GM19328 (cell line): ENCODE measurements at regions not wholly inside any gene's neighbourhood (a gene's known extent, or its start where the extent isn't known, plus 50 kb on each side); places are given as distances from the start of the nearest gene placed in this dataset.

Experiments used
- ATAC-seq: cut with Tn5 transposase; IDR thresholded peaks from one replicate; pipeline ENCODE4 v1.9.1; 2021; ENCODE audit warnings: mild to moderate bottlenecking, moderate library complexity; ENCODE audit not compliant: unreplicated experiment

- ATAC-seq = no peak
These were observed 147.4 kb upstream of the FTMT start for GRCh38 chr5:121704291-121704690.

DNA sequence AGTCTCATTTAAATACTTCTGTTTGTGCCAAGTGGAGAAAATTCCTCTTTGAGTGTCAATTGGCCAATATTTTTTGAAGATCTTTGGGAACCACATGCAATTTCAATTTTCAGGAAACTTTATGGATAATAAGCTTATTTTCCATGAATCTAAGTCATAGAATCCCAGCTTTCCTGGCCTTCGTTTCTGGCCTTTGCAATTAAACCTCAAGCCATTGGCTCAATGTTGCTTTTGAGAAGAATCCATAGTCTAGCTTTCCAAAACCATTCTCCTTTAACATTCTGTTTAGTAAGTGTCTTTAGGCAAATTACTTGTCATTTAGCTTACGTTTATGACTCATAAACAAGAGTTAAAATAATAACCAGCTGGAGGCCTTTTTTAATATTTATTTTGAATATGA is 145.0 kb upstream of the FTMT start:
- ATAC-seq = no peak

GRCh38 chr5:121707178-121707577 is 144.5 kb upstream of the FTMT start:
- no peak for ATAC-seq

GRCh38 chr5:121711416-121711815 is 140.3 kb upstream of the FTMT start:
- no peak for ATAC-seq

DNA sequence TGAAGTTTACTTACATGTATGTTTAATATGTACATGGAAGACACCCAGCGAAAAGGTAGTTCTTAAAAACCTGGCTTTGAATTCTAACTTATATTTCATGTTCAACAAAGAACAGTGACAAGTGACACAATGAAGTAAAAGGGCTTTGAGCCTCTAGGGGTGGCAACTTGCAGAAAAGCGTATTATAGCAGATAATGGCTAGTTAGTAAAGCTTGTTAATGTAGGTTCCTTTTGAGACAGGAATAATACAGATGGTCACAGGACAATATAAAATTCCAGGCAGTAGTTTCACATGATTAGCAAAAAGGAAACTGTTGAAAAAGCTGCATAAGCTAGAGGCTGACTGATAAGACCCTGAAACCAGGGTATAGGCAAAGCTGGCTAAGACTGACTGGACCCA is 132.4 kb upstream of the FTMT start:
- no peak for ATAC-seq

- no peak for ATAC-seq
These were observed 126.2 kb upstream of the FTMT start for GRCh38 chr5:121725450-121725849.

GRCh38 chr5:121726991-121727390 is 124.7 kb upstream of the FTMT start:
- no peak for ATAC-seq

DNA sequence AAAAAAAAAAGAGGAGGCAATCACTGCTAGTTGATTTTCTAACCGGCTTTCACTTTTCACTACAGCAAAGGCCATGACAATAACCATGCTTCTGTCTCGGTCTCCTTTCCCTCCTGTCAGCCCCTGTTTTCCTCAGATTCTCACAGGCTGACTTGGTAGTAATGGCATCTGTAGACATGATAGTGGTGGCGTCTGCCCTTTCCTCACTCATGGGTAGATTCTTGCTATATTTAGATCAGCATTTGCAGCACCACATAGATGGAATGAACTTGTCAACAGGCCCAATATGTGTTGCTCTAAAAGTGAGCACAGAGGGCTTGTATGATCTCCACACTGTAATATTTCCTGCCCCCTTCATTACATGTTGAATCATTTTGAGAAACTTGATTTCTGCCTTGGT is 120.3 kb upstream of the FTMT start:
- ATAC-seq = no peak

DNA sequence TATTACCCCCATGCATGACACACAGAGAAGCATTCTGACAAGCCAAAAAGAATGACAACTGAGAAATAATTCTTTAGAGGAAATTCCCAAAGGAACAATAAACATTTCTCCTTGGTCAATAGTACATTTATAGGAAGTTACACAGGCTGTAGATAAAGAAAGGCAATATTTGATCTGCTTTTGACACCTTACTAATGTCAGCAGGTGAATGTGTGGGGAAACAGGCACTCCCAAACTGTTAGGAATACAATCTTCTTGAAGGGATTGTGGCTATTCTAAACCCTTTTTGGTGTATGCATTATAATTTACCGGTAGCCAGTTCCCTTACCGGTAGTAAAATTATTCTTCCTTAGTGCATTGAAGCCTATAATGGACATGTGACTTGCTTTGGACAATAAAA is 116.1 kb upstream of the FTMT start:
- no peak for ATAC-seq

- no peak for ATAC-seq
These were observed 114.6 kb upstream of the FTMT start for GRCh38 chr5:121737120-121737519.

DNA sequence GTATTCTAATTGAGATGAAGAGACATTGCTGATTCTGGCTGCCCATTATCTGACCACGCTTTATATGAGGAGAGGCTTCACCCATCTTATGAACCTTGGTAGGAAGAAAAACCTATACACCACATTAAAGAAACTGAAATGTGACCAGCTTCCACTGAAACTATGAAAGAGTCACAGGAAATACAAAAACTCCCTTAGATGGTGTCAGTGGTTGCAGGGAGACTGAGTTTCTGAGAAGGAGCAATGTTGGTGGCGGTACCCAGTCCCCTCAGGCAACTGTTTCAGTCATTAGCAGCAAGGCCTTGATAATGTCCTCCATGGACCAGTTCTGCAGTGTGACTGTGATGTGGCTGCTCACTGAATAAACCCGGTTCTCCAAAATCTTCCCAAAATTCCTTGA is 110.5 kb upstream of the FTMT start:
- no peak for ATAC-seq

DNA sequence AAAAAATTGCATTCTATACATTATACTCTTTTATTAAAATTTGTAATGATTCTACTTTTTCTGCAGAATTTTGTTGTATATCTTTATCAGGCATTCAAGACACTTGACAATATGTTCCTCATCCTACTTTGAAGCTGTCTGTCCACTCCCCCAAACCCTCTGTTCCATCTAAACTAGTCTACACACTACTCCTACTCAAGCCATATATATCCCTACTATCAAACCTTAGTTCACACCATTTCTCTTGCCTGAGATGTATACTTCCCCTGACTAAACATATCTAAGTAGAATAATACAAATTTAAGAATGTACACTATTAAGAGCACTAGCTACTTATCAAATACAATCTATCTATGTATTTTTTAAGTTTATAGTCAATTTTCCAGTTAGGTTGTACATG is 107.1 kb upstream of the FTMT start:
- no peak for ATAC-seq

DNA sequence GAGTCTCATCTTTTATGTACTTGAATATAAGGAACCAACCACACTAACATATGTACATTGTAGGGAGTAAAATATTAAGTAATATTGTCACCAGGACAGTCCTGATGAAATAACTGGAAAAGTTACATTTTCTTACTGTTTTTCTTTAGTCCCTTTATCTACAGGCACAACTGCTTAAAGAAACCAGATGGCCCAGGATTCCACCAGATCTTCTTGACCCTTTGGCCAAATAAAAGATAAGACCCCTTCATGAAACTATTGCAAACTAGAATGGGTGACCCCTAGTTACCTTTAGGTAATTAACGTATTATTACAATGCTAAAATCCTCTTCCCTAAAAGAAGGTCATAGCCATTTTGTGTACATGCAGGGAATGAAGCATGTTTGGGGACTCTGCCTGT is 106.3 kb upstream of the FTMT start:
- no peak for ATAC-seq

DNA sequence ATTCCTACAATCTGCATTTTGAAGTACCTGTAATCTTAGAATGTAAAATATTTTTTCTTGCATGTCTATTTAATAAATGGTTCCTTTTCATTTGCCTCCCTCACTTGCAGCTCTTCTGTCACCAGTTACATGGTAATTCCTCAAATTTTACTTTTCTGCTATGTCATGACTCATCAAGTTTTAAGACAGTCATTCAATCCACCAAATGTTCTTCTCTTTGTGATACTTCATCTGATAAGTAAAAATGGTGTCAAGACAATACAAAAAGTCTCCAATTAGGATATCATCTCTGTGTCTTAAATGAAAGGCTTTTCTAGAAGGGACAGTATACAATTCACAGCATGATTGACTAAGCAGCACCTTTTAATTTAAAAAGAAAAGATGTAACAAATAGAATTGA is 104.9 kb upstream of the FTMT start:
- ATAC-seq = no peak

GRCh38 chr5:121748686-121749085 is 103.0 kb upstream of the FTMT start:
- no peak for ATAC-seq

- no peak for ATAC-seq
These were observed 99.5 kb upstream of the FTMT start for GRCh38 chr5:121752149-121752548.

DNA sequence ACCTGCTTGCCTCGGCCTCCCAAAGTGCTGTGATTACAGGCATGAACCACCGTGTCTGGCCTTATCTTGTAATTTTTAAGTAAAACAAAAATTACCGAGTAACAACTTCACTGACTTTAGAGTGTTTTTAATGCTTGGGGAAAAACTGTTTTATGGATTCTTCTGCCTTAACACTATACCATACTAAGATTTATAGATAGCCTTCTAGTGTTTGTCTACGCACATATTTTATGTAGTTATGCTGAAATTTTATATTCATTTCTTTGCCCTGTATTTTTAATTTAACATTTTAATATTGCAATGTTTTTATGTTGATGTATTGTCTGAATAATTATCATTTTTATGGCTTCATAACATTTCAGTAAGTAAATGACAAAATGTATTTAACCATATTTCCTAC is 96.4 kb upstream of the FTMT start:
- no peak for ATAC-seq

- no peak for ATAC-seq
These were observed 93.9 kb upstream of the FTMT start for GRCh38 chr5:121757753-121758152.

DNA sequence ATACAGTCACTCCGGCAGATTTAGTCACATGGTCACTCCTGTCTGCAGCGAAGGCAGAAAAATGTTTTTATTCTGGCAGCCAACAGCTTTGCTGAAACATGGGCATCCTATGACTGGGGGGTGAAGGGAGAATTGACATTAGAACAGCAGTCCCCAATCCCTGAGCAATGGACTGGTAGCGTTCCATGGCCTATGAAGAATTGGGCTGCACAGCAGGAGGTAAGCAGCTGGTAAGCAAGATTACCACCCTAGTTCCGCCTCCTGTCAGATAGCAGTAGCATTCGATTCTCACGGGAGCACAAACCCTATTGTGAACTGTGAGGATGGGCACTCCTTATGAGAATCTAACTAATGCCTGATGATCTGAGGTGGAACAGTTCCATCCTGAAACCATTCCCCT is 93.1 kb upstream of the FTMT start:
- no peak for ATAC-seq

- ATAC-seq = no peak
These were observed 89.3 kb upstream of the FTMT start for GRCh38 chr5:121762426-121762825.

DNA sequence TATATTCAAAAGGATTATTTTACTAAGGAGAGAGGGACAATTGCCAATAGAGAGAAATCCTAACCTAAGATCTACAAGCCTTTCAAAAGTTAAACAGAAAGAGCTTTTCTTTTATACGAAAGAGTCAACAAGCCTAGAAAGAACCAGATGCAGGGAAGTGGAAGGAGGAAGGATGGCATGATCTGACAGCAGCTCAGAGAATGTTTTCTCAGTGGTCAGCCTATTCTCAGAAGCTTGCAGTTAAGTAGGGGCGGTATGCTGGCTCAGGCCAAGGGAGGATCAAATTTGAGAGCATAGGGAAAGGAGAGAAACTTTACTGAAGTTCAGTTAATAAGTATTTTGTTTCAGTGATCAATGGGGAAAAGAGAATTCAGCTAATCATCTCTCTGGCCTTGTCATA is 88.0 kb upstream of the FTMT start:
- ATAC-seq = no peak

GRCh38 chr5:121780406-121780805 is 71.3 kb upstream of the FTMT start:
- no peak for ATAC-seq

DNA sequence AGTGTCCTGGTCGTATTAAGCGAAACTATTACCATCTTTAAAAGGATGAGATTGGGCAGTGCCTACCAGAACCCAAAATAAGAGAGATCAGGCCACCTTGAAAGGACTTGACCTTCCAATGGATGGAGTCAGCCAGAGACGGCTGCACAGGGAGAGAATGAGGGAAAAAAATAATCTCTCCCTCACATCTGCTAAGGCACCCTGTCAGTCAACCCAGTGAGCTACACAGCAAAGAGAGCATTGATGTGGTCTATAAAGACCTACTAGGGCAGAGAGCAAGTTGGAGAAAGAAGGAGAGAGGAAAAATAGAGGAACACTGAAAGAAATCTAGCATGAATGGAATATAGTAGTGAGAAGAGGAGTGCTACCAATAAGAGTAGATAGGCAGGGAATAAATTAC is 68.0 kb upstream of the FTMT start:
- no peak for ATAC-seq

DNA sequence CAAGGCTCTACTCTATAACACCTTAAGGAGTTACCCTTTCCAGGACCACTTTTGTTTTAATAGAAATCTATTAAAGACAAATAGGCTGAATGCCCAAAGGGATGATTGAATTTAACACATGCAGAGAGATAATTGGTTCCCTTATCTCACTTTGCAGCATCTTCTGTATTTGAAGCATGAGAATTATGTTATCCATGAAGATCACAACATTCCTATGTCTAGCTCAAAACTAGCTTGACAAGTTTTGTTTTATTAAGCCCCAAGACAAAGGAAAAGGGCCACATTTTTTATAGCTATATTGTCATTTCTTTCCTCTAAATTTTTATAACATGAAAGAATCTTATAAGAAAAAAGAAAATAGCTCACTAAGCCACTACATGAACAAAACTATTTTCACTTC is 57.9 kb upstream of the FTMT start:
- no peak for ATAC-seq
